ENCODE measurements at regions not wholly inside any gene's neighbourhood (a gene's known extent, or its start where the extent isn't known, plus 50 kb on each side); places are given as distances from the start of the nearest gene placed in this dataset.

DNA sequence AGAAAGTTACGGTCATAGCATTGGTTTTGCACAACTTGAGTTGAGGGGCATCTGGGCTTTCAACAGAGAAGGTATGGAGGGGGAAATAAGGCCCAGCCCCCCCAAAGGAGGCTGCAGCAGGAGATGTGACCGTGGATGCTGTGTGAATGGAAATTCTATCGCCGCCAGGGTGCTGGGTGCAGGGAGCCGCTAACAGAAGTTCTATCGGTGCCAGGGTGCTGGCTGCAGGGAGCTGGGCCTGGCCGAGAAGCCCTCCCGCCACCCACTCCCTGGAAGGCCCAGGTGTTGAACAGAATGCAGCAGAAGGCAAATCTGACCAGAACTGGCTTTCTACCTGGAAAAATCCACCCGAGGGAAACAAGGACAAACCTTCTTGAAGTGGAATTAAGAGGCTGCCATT is 115.0 kb downstream of the SHANK2 start:
- TF ChIP-seq EZH2 (IDR thresholded peaks at IDR 0.05; ENCODE audit: borderline replicate concordance, low read length) = no peak
- TF ChIP-seq, protein P1, sequence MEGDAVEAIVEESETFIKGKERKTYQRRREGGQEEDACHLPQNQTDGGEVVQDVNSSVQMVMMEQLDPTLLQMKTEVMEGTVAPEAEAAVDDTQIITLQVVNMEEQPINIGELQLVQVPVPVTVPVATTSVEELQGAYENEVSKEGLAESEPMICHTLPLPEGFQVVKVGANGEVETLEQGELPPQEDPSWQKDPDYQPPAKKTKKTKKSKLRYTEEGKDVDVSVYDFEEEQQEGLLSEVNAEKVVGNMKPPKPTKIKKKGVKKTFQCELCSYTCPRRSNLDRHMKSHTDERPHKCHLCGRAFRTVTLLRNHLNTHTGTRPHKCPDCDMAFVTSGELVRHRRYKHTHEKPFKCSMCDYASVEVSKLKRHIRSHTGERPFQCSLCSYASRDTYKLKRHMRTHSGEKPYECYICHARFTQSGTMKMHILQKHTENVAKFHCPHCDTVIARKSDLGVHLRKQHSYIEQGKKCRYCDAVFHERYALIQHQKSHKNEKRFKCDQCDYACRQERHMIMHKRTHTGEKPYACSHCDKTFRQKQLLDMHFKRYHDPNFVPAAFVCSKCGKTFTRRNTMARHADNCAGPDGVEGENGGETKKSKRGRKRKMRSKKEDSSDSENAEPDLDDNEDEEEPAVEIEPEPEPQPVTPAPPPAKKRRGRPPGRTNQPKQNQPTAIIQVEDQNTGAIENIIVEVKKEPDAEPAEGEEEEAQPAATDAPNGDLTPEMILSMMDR (conservative IDR thresholded peaks at IDR 0.05 in 1 of 2, IDR thresholded peaks at IDR 0.05 in 1 of 2; ENCODE audit: extremely low read depth in 1 of 2, insufficient read depth in 1 of 2, low read depth in 1 of 2, low read length in 2 of 2) = no peak
